ENCODE measurements at regions not wholly inside any gene's neighbourhood (a gene's known extent, or its start where the extent isn't known, plus 50 kb on each side); places are given as distances from the start of the nearest gene placed in this dataset.

GRCh38 chr5:104890767-104891166 is 1328.2 kb upstream of the NUDT12 start:
- TF ChIP-seq EP300 (IDR thresholded peaks at IDR 0.05) (no peak), CTCF (IDR thresholded peaks at IDR 0.05) (no peak), POLR2A (IDR thresholded peaks at IDR 0.05) (no peak), POLR2AphosphoS5 (IDR thresholded peaks at IDR 0.05) (no peak)

All from stomach (tissue), 4 donors.